ENCODE measurements at regions not wholly inside any gene's neighbourhood (a gene's known extent, or its start where the extent isn't known, plus 50 kb on each side); places are given as distances from the start of the nearest gene placed in this dataset.
A peak's percentile ranks its signal among the peaks of the same experiment; 100 is the strongest.

GRCh38 chr1:43008115-43009060, 49.7 kb upstream of the SLC2A1 start (continued):
- no peak for TF ChIP-seq NFYB (CRISPR knock-in tag; IDR thresholded peaks at IDR 0.05)
- 0 out of 2 replicates have a peak, but pooled peaks have one; percentile 47 for TF ChIP-seq KDM3A (CRISPR knock-in tag; IDR thresholded peaks at IDR 0.05; ENCODE audit: low read depth)
- TF ChIP-seq CHD4 (IDR thresholded peaks at IDR 0.05; ENCODE audit: borderline replicate concordance, low read length): no peak
- TF ChIP-seq CEBPZ (IDR thresholded peaks at IDR 0.05; ENCODE audit: low read length): no peak
- TF ChIP-seq TP53 (CRISPR knock-in tag; conservative IDR thresholded peaks at IDR 0.05): no peak
- no peak for TF ChIP-seq ZNF138 (CRISPR knock-in tag; IDR thresholded peaks at IDR 0.05; ENCODE audit: low read depth)
- TF ChIP-seq TBX2 (CRISPR knock-in tag; IDR thresholded peaks at IDR 0.05; ENCODE audit: borderline replicate concordance): peak; percentile 36; the same call in 1 of the 2 replicates
- TF ChIP-seq ZBTB25 (CRISPR knock-in tag; IDR thresholded peaks at IDR 0.05): no peak
- TF ChIP-seq NCOA2 (CRISPR knock-in tag; IDR thresholded peaks at IDR 0.05): peak; percentile 84
- TF ChIP-seq ZNF619 (CRISPR knock-in tag; IDR thresholded peaks at IDR 0.05): no peak
- TF ChIP-seq ZNF329 (CRISPR knock-in tag; IDR thresholded peaks at IDR 0.05; ENCODE audit: low read depth): no peak
- no peak for TF ChIP-seq ZNF713 (CRISPR knock-in tag; IDR thresholded peaks at IDR 0.05)
- no peak for TF ChIP-seq MAFF (IDR thresholded peaks at IDR 0.05; ENCODE audit: low read depth, low read length)
- TF ChIP-seq PCBP2 (optimal IDR thresholded peaks at IDR 0.05; ENCODE audit: low read depth, low read length, poor library complexity, severe bottlenecking): no peak
- TF ChIP-seq ERF (CRISPR knock-in tag; IDR thresholded peaks at IDR 0.05): peak; percentile 69; the same call in 1 of the 2 replicates
- TF ChIP-seq ZNF407 (CRISPR knock-in tag; IDR thresholded peaks at IDR 0.05; ENCODE audit: not compliant biosample characterization): peak; percentile 31

Data from HepG2 (cell line).